Testis (tissue), 2 donors: ENCODE measurements at regions not wholly inside any gene's neighbourhood (a gene's known extent, or its start where the extent isn't known, plus 50 kb on each side); places are given as distances from the start of the nearest gene placed in this dataset.

Experiments
- DNase-seq: peaks from one replicate; pipeline ENCODE4 v3.0.0-alpha.2; 2019
- H3K27ac ChIP-seq, 2 donors: fragments of 200-600 bp; sonication (generic); one replicate each; pipeline ENCODE4 v1.5.1; 2019
- H3K27me3 ChIP-seq: fragments of 200-600 bp; sonication (generic); one replicate; pipeline ENCODE4 v1.5.1; 2019
- H3K36me3 ChIP-seq: fragments of 200-600 bp; sonication (generic); one replicate; pipeline ENCODE4 v1.5.1; 2017; ENCODE audit warnings: low read depth; ENCODE audit errors: missing control alignments
- H3K4me1 ChIP-seq: fragments of 200-600 bp; sonication (generic); one replicate; pipeline ENCODE4 v1.5.1; 2019
- H3K4me3 ChIP-seq, 2 donors: fragments of 200-600 bp; sonication (generic); one replicate each; pipeline ENCODE4 v1.5.1; 2017 to 2019
- H3K9me3 ChIP-seq: fragments of 200-600 bp; sonication (generic); one replicate; pipeline ENCODE4 v1.5.1; 2017
- POLR2A ChIP-seq: fragments of 450-650 bp; IDR thresholded peaks from one replicate; pipeline ENCODE4 v1.6.1; 2017; ENCODE audit warnings: antibody characterized with exemption, mild to moderate bottlenecking, moderate library complexity
- WGBS, 2 donors: methylation state at CpG; one replicate each; pipeline ENCODE4 v1.1.5; 2018; 5-methylcytosine and 5-hydroxymethylcytosine counted together
- intact Hi-C: fragments of 100-400 bp; cut with DNase I; formaldehyde crosslinking; loops from one replicate; pipeline ENCODE4 v1.15.1; 2023; ENCODE audit warnings: low total_unique reads
- TF ChIP-seq, protein P1 (sequence below), 3 experiments: fragments of 450-650 bp in 2 of 3; fragments of 200-600 bp in 1 of 3; sonication (generic) in 1 of 3; IDR thresholded peaks; one replicate each; pipeline ENCODE4 v1.5.1; 2016 to 2019; ENCODE audit warnings: antibody characterized with exemption in 3 of 3, mild to moderate bottlenecking in 2 of 3, moderate library complexity in 1 of 3

- Histone ChIP-seq H3K36me3 (no peaks in the 10 kb centered on the region), H3K9me3 (no peaks in the 10 kb centered on the region), H3K4me1 (no peaks in the 10 kb centered on the region), H3K4me3 (no peak overlapping the region), H3K27me3 (no peaks in the 10 kb centered on the region), H3K27ac (no peak overlapping the region)
- WGBS, 2 donors, result 89 to 96% methylated on average over 3 of the region's 3 CpGs
- TF ChIP-seq POLR2A, result no peak
- TF ChIP-seq, protein P1, sequence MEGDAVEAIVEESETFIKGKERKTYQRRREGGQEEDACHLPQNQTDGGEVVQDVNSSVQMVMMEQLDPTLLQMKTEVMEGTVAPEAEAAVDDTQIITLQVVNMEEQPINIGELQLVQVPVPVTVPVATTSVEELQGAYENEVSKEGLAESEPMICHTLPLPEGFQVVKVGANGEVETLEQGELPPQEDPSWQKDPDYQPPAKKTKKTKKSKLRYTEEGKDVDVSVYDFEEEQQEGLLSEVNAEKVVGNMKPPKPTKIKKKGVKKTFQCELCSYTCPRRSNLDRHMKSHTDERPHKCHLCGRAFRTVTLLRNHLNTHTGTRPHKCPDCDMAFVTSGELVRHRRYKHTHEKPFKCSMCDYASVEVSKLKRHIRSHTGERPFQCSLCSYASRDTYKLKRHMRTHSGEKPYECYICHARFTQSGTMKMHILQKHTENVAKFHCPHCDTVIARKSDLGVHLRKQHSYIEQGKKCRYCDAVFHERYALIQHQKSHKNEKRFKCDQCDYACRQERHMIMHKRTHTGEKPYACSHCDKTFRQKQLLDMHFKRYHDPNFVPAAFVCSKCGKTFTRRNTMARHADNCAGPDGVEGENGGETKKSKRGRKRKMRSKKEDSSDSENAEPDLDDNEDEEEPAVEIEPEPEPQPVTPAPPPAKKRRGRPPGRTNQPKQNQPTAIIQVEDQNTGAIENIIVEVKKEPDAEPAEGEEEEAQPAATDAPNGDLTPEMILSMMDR (IDR thresholded peaks at IDR 0.05), result no peak
- DNase-seq, result no peak
- intact Hi-C loops, result no loop called here
These were observed 88.9 kb upstream of the NRXN1 start for GRCh38 chr2:51120754-51121280.

DNA sequence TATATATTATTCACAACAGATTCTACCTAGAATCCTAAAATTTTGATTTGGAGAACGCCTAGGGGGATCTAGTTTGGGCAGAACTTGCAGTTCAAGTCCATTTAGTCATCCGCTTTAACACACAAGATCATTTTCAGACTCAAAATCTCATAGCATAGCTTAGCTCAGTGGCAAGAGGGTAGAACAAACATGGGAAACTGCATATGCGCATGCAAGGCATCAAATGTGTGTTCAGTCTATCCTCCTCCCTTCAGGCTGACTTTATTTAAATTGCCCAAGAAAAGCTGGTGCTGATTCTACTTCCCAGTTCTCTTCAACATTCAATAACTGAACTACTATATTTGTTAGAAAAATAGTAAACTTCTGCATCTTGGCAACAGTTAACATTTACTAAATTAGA lies 79.6 kb upstream of the NRXN1 start:
- intact Hi-C loops, result no loop called here
- WGBS, 2 donors, result 96 to 98% methylated on average over 3 of the region's 3 CpGs
- H3K4me1 ChIP-seq, result no peaks in the 10 kb centered on the region

DNA sequence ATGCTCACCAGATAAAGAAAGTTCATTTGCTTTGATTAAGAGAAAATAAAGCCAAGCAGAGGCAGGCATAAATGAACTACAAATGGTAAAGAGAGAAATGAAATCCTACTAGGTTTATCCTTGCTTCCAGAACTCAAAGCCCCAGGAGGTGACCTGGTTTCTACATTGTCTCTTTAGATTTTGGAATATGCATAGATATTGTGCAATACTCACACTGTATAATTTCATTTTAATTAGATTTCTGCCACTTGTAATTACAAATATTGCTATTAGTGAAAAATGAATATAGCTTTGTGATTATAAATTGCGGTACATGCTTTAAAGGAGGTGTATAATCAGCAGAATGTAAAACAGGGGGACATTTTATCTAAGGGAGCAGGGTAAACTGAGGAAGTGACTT lies 76.9 kb upstream of the NRXN1 start:
- no peaks in the 10 kb centered on the region for H3K4me1 ChIP-seq
- H3K27ac ChIP-seq, result no peak overlapping the region
- no peaks in the 10 kb centered on the region for H3K9me3 ChIP-seq
- no peaks in the 10 kb centered on the region for H3K27me3 ChIP-seq
- no peaks in the 10 kb centered on the region for H3K36me3 ChIP-seq
- H3K4me3 ChIP-seq, result no peak overlapping the region
- no peak for DNase-seq
- WGBS, 2 donors, result 100% methylated on average over 1 of the region's 1 CpG
- intact Hi-C loops, result no loop called here
- TF ChIP-seq, protein P1 (IDR thresholded peaks at IDR 0.05), result no peak
- no peak for TF ChIP-seq POLR2A

More for the DNA sequence above, 79.6 kb upstream of the NRXN1 start:
- DNase-seq, result no peak
- Histone ChIP-seq H3K36me3 (no peaks in the 10 kb centered on the region), H3K4me3 (no peak overlapping the region), H3K9me3 (no peaks in the 10 kb centered on the region), H3K27me3 (no peaks in the 10 kb centered on the region), H3K27ac (no peak overlapping the region)
- TF ChIP-seq, protein P1 (IDR thresholded peaks at IDR 0.05), result no peak
- no peak for TF ChIP-seq POLR2A

GRCh38 chr2:51107841-51108240 lies 75.9 kb upstream of the NRXN1 start:
- DNase-seq, result no peak
- intact Hi-C loops, result no loop called here
- Histone ChIP-seq H3K4me3 (no peak overlapping the region), H3K4me1 (no peaks in the 10 kb centered on the region), H3K9me3 (no peaks in the 10 kb centered on the region), H3K36me3 (no peaks in the 10 kb centered on the region), H3K27ac (no peak overlapping the region), H3K27me3 (no peaks in the 10 kb centered on the region)
- TF ChIP-seq, protein P1 (IDR thresholded peaks at IDR 0.05), result no peak
- TF ChIP-seq POLR2A, result no peak
- 54 to 62% methylated on average over 2 of the region's 2 CpGs for WGBS, 2 donors

- Histone ChIP-seq H3K9me3 (no peaks in the 10 kb centered on the region), H3K4me3 (no peak overlapping the region), H3K4me1 (no peaks in the 10 kb centered on the region), H3K27ac (no peak overlapping the region), H3K36me3 (no peaks in the 10 kb centered on the region), H3K27me3 (no peaks in the 10 kb centered on the region)
- TF ChIP-seq POLR2A, result no peak
- intact Hi-C loops, result no loop called here
- no peak for DNase-seq
- WGBS, 2 donors, result 70 to 84% methylated on average over 2 of the region's 2 CpGs
These were observed 73.9 kb upstream of the NRXN1 start for GRCh38 chr2:51105811-51106210.
